HG02798 (cell line): ENCODE measurements at regions not wholly inside any gene's neighbourhood (a gene's known extent, or its start where the extent isn't known, plus 50 kb on each side); places are given as distances from the start of the nearest gene placed in this dataset.
"Not testable (repeated sequence)": the region's sequence is repeated elsewhere in the genome, so short reads cannot be mapped to it uniquely, and the experiment has no call there.

Experiments used
- ATAC-seq: cut with Tn5 transposase; IDR thresholded peaks from one replicate; pipeline ENCODE4 v1.9.1; 2021; ENCODE audit warnings: mild to moderate bottlenecking; ENCODE audit not compliant: unreplicated experiment, poor library complexity

DNA sequence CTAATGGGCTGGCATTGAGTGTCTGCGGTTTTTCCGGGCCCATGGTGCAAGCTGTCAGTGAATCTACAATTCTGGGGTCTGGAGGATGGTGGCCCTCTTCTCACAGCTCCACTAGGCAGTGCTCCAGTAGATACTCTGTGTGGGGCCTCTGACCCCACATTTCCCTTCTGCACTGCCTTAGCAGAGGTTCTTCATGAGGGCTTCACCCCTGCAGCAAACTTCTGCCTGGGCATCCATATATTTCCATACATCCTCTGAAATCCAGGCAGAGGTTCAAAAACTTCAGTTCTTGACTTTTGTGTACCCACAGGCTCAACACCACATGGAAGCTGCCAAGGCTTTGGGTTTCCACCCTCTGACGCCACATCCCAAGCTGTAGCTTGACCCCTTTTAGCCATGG, 846.2 kb downstream of the RNF144A start:
- not testable (repeated sequence) for ATAC-seq

DNA sequence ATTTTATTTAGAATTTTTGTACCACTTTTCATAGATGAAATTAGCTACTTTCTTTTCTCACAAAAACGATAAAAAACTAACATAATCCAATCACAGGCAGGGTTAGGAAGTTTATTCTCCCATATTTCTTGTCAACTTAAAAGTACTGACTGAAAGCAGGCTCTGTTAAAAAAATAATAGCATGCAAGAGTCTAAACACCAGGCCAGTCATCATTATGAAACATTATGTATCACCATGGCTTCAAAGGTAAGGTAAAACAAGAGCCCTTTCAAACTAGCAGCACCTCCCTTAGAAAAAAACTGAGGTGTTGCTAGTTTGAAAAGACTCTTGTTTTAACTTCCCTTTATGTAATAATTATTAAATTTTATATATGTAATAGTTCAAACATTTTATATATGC, 848.0 kb downstream of the RNF144A start:
- ATAC-seq = no peak

DNA sequence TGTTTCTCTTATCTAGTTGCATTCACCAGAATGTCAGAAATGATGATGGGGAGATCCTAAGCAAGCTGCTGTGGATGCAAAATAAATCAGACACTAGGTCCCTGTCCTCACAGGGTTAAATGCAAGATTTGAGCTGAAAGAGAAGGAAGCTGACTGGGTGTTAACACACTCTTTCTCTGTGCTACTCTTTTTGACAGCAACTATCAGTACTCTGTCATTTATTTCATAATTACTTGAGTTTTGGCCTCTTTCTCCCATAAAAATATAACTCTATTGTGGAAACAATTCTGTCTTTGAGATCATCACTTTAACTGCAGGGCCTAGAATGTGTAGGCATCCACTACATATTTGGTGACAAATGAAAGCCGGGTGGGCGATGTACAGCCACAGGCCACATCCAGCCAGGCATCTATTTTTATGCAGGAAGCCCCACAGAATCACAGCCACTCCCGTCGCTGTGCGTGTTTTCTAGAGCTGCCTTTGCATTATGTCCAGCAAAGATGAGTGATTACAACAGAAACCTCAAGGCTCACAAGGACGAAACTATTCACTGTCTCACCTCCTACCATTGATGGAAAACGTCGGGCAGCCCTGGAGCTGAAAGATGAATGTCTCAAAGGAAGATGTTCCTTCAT, 849.0 kb downstream of the RNF144A start:
- ATAC-seq = no peak

DNA sequence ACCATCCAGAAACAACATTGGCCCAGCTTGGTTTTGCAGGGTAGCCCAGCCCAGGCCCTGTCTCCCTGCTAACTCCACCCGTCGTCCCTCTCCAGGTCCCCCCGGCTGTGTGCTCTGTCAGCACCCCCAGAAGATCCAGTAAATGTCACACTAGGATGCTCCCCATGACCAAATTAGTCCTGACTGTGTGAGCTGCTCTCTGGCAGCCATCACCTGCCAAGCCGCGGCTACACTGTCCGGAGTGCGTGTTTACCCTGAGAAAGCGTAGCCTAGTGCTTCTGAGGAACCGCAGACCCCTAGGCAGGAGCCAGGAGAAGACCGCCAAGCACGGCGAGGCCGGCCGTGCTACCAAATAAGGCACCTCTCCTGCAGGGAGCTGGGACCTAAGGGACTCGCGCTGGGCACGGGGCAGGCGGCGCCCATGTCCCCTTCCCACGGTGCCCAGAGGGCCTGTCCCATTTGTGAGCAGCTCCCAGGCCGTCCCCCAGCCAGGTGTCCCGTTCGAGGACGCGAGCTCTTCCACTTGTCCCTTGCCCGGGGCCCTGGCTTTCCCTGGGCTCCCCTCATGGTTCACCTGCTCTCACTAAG, 849.9 kb downstream of the RNF144A start:
- ATAC-seq = no peak

DNA sequence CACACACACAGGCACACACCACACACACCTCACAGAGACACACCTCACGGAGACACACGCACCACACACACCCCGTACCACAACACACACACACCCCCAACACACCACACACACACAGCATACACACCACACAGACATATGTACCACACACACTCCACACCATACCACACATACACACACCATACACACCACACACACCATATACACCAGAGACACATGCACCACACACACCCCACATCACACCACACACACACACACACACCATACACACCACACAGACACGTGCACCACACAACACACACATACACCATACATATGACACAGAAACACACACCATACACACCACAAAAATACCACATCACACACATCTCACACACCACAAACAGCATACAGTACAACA, 850.7 kb downstream of the RNF144A start:
- ATAC-seq = no peak

DNA sequence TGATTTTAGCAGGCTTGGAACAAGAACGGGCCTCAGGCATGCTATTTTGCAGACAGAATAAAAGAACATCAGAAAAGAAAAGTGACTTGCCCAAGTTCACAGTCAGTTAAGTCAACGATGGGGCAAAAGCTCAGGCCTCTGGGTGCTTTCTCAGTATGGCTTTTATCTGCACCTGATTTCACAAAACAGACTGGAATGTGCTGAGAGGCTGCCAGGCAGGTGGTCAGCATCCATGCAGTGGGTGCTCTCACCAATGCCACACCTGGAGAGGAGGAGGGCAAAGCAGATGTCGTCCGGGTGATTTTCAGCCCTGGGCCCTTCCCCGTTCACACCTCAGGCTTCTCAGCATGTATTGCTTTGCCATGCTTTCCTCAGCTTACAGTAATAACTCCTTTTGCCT, 854.6 kb downstream of the RNF144A start:
- no peak for ATAC-seq

DNA sequence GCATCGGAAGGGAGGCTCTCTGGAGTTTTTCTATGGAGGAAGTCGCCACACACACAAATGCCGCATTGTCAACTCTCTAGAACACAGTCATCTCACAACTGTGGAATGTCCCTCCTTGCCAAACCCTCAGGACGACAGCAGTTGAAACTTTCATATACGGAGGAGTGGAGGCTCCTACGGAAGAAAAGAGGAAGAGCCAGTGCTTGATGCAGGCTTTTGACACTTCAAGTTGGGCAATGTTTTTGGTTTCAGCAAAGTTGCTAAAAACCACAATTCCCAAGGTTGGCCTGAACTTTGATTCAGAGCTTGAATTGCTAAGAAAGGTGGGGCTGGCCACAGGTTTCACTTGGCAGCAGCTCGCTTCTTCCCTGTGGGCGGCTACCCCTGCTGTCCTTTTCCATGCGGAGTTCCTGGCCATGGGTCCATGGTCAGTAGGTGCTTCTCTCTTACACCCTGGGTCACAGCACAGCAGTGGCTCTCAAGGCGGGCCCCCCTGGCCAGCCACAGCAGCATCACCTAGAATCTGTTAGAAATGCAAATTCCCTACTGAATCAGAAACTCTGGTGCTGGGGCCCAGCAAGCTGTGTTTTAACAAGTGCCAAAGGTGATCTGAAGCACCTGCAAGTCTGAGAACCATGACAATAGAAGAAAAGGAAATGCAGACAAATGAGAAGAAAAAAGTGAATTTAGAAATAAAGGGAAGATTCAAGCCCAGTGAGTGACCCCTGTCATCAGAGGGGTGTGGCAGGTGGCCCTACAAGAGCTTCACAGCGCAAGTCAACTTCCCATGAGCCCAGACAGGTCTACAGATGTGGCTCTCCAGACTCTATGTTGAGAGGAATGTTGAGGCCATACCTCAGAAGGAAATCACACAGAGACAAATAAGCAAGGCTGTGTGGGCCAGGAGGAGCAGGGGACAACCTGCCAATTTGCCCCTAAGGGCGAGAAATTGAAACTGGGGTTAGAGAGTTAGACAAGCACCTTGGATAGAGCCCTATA, 856.4 kb downstream of the RNF144A start:
- peak; percentile 78 for ATAC-seq

DNA sequence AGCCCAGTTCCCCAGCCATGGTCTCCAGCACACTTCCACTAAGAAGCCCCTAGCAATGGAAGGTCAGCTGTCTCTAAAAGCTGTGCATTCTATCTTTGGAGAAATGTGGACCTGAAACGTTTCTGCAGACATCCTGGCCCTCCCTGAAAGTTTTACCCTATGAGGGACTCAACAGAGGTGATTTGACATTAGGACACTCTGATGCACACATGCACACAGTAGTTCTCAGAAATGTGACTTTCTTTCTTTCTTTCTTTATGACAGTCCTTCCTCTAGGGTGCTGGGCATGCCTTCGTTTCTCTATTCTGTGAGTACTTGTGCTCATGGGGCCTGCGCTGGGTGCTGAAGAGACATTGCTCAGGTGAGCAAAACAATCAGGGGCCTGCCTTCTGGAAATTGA, 857.3 kb downstream of the RNF144A start:
- ATAC-seq = no peak

DNA sequence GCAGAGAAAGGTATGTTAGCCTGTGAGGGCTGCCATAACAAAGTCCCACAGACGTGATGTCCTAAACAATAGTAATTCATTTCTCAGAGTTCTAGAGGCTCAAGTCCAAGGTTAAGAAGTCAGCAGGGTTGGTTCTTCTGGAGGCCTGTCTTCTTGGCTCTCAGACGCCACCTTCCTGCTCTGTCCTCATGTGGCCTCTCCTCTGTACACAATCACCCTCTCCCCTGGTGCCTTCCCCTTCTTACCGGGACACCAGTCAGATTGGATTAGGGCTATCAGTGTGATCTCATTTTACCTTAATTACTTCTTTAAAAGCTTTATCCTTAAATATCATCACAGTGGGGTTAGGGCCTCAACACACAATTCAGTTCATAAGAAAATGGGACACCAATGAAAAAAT, 860.5 kb downstream of the RNF144A start:
- no peak for ATAC-seq

DNA sequence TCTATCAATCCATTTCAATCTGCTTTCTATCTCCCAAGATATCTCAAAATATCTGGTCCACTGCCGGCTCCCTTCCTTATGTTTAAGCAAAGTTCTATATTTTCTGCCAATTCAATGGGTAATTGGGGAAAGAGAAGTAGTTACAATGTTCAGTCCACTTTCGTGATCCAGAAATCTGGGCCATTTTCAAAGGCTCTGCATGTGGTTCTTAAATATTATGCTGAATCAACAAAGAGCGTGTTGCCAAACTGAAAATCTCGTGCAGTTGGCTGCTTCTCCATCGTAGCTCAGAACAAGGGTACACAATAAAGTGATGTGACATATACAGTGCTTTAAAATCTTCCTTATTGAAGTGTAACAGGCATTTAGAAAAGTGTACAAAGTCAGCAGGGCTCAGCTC, 863.1 kb downstream of the RNF144A start:
- ATAC-seq = no peak

DNA sequence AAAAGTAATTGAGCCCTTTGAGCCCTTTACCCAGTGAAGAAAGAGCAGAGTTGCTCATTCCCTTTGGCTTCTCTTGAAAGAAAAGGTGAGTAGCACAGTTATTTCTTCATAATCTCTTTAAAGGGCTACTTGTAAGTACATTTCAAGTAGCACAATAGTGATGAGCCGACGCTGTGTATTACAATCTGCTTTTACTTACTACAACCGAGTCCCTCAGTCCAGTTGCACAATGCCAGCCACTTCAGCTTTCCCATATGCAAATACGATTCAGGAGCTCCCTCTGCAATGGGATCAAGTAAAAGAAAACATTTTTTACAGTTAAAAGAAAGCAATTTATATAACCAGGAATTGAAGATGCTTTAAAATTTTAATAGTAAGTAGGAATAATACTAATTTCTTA, 868.5 kb downstream of the RNF144A start:
- no peak for ATAC-seq

DNA sequence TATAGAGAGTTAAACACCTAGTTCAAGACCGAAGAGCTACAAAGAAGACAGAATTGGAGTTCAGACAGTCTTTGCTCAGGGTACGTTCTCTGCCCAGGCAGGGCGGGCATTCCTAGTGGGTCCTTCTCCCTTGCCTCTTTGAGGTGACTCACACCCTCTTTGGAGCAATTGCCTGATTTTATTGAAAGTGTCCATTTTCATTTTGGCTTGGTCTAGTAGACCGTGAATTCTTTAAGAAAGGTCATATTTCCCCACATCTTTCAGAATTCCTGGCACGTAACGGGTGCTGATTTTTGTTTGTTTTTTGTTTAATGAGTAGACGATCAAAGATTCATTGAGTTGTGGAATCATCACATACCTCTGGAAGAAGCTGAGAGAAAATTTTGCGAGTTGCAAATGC, 871.5 kb downstream of the RNF144A start:
- ATAC-seq = no peak

DNA sequence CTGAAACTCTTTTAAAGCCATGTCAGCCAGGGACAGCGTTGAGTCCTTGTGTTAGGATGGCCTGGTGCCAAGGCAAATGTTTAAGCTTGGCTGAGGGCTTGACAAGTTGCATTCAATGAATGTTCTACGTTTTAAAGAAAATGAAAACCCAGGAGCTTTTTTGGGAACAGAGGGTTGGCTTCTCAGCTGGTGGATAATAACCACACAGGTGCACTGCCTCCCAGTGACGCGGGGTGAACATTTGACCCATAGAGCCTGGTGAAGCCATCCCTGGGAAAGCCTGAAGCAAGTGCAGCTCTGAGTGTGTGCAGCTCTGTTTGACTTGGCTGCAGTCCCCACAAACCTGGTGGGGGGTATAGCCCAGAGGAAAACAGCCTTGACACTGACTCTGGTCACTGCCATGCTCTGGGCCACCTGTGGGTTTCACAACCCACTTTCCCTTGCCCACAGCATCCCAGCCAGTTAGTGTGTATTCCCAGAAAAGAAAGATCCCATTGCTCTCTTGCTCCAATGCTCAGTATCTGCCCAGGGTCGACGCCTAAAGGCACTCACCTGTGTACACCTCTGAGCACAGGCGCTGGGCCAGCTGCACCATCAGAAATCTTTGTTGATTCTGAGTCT, 874.9 kb downstream of the RNF144A start:
- ATAC-seq = no peak

DNA sequence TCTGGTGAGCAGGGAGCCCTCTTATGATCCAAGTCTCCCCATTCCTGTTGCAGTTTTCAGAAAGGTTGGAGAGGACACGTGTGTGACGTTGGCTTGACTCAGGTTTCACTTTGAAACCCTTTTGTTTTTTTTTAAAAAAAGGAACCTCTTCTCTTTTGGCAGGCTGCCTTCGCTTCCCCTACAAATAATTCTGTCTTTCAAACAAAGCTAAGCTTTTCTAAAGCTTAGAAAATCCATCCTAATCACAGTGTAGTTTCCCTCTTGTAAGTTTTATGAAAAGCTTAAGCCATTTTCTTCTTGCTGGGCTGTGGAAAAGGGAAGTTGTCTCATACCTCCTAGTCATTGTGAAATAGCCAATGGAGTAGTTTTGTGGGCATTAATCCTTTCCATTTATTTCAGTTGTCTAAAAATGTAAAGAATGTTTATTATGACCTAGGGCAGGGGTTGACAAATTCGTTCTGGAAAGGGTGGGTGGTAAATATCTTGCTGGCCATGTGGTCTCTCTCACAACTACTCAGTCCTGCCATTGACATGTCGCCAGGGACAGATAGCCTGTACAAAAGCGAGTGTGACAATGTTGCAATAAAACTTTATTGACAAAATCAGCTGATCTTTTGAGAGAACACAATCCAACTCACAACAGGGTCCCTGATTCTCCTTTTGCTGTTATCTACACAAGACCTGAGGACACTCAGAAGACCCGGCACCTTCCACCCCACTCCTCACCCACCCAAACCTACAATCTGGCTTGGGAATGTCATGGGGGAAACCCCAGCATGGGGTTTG, 878.8 kb downstream of the RNF144A start:
- ATAC-seq = no peak

DNA sequence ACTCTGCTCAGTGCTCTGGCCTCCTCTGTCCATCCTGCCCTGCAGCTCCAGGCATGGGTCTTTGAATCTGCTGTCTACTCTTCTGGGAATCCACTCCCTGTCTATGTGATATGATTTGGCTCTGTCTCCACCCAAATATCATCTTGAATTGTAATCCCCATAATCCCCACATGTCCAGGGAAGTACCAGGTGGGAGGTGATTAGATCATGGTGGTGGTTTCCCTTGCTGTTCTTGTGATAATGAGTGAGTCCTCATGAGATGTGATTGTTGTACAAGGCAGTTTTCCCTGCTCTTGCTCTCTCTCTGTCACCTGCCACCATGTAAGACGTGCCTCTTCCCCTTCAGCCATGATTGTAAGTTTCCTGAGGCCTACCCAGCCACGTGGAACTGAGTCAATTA, 881.8 kb upstream of the ID2 start:
- no peak for ATAC-seq

DNA sequence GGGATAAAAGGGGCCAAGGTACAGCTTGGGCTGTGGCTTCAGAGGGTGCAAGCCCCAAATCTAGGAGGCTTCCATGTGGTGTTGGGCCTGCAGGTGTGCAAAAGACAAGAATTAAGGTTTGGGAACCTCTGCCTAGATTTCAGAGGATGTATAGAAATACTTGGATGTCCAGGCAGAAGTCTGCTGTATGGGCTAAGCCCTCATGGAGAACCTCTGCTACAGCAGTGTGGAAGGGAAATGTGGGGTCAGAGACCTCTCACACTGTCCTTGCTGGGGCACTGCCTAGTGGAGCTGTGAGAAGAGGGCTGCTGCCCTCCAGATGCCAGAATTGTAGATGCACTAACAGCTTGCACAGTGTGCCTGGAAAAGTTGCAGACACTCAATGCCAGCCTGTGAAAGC, 880.6 kb upstream of the ID2 start:
- ATAC-seq = no peak

DNA sequence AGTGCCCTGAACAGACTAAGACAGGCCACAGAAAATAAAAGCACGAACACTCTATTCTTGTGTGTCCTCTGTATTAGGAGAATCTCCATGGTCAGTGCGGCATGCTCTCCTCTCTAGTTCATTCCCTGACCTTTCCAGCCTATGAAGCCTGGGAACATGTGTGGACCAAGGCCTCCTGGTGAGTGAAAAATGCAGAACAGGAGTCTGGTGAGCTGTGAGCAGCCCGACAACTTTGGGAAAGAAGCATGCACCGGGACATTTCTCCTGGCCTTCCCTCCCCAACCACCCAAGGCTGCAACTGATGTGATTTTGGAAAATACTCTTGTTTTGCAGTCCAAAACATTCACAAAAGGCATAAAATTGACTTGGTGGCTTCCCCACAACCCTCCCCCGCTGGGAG, 878.3 kb upstream of the ID2 start:
- ATAC-seq = no peak

DNA sequence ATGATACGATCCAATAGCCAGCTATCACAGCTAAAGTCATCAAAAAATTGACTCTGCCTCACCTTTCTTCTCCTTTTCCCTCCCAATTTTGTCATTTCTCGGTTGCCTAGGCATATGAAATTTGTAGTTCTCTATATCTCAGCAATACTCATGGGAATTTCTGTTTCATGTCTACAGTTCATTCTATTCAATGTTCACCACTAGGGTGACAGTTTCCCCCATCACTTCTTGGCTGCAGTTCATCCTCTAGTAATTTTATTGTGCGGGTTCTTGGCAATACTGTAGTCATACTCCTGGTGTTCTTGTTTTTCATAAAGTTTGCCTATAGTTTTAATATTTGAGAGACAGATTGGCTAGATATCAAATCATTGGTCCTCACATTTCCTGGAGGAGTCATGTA, 872.2 kb upstream of the ID2 start:
- ATAC-seq = no peak

DNA sequence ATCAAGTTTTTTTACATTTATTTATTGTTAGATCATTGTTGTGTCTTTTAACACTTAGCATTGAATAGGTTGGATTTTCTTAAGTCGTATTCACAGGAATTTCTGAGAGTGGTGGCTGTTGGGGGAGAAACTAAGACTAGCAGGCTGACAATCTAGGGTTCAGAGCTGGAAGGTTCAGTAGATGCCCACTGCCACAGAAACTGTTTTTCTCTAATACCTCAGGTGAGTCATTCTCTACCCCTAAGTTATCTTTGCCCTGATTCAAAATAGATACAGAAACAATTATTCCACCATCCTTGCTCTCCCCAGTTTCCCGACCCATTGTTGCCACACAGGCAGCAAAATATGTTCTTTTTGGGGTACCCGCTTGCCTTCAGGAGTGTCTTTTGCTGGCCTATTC, 870.8 kb upstream of the ID2 start:
- ATAC-seq = no peak
